ENCODE measurements at regions not wholly inside any gene's neighbourhood (a gene's known extent, or its start where the extent isn't known, plus 50 kb on each side); places are given as distances from the start of the nearest gene placed in this dataset.

DNA sequence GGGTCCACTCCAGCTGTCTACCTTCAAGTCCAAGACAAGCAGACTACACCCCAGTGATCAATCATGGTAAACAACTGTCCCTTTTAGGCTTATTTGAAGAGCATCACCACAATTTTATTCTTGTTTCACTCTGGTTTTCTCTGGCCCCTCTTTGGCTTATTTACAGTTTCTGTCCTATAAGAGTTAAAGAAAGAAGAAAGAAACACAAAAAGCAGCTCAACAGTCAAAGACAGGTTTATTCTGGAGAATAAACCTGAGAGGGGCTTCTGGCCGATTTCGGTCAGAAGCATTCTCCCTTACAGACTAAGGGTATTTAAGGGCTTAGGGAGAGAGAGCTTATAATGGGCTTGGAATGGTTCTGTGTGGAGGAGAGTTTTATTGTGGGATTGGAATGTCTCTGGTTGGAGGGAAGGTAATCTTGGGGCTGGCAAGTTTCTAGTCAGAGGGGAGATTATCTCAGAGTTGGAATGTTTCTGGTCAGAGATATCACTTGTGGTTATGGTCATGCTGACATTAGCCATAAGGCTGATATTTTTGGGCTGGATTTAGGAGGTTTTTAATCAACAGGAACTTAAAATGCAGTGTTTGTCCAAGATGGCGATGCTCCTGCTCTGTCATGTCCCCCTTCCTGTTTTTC lies 161.0 kb downstream of the URB2 start:
- Histone ChIP-seq H3K36me3 (ENCODE audit: control insufficient read depth in 4 of 4, insufficient read depth in 3 of 4, low read depth in 1 of 4, low read length in 3 of 4) (no peaks in the 10 kb centered on the region), H3K27me3 (ENCODE audit: control insufficient read depth in 4 of 4, insufficient read depth in 4 of 4, low read length in 3 of 4) (no peaks in the 10 kb centered on the region), H3K27ac (ENCODE audit: low read depth in 1 of 2, low read length in 2 of 2) (no peak overlapping the region), H3K4me1 (ENCODE audit: control insufficient read depth in 4 of 4, insufficient read depth in 4 of 4, low read length in 3 of 4) (peaks cover 0 to 2% (median 0%) of the 10 kb centered on the region in 4 donors), H3K4me3 (ENCODE audit: low read depth in 1 of 3, low read length in 3 of 3) (no peak overlapping the region), H3K9ac (ENCODE audit: low read depth in 1 of 2, low read length in 2 of 2) (no peak overlapping the region), H3K9me3 (ENCODE audit: control insufficient read depth in 4 of 4, low read length in 3 of 4) (no peaks in the 10 kb centered on the region)
- TF ChIP-seq, protein P1, sequence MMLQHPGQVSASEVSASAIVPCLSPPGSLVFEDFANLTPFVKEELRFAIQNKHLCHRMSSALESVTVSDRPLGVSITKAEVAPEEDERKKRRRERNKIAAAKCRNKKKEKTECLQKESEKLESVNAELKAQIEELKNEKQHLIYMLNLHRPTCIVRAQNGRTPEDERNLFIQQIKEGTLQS (IDR thresholded peaks at IDR 0.05): no peak
- TF ChIP-seq, protein P2, sequence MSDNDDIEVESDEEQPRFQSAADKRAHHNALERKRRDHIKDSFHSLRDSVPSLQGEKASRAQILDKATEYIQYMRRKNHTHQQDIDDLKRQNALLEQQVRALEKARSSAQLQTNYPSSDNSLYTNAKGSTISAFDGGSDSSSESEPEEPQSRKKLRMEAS (IDR thresholded peaks at IDR 0.05): no peak
- TF ChIP-seq HNF4G (IDR thresholded peaks at IDR 0.05) (no peak), FOXA1 (IDR thresholded peaks at IDR 0.05) (no peak), JUND (IDR thresholded peaks at IDR 0.05) (no peak)
- WGBS: 90% methylated on average over 3 of the region's 3 CpGs
- DNase-seq (ENCODE audit: low spot score): no peak

DNA sequence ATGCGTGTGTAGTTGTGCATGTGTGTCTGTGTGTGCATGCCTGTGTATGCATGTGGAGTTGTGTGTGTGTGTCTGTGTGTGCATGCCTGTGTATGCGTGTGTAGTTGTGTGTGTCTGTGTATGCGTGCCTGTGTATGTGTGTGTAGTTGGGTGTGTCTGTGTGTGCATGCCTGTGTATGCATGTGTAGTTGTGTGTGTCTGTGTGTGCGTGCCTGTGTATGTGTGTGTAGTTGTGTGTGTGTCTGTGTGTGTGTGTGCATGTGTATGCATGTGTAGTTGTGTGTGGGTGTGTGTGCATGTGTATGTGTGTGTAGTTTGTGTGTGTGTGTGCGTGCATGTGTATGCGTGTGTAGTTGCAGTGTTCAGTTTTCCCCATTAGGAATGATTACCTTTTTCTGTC lies 162.0 kb downstream of the URB2 start:
- no peak overlapping the region for H3K27ac ChIP-seq (ENCODE audit: low read depth in 1 of 2, low read length in 2 of 2)
- H3K4me3 ChIP-seq (ENCODE audit: low read depth in 1 of 3, low read length in 3 of 3): no peak overlapping the region
- no peak overlapping the region for H3K9ac ChIP-seq (ENCODE audit: low read depth in 1 of 2, low read length in 2 of 2)
- TF ChIP-seq GABPA (IDR thresholded peaks at IDR 0.05 in 1 of 2, conservative IDR thresholded peaks at IDR 0.05 in 1 of 2) (no peak), NR2F2 (IDR thresholded peaks at IDR 0.05) (no peak), HNF4G (IDR thresholded peaks at IDR 0.05) (no peak), HNF4A (conservative IDR thresholded peaks at IDR 0.05) (no peak), SP1 (IDR thresholded peaks at IDR 0.05) (no peak)
- TF ChIP-seq, protein P3, sequence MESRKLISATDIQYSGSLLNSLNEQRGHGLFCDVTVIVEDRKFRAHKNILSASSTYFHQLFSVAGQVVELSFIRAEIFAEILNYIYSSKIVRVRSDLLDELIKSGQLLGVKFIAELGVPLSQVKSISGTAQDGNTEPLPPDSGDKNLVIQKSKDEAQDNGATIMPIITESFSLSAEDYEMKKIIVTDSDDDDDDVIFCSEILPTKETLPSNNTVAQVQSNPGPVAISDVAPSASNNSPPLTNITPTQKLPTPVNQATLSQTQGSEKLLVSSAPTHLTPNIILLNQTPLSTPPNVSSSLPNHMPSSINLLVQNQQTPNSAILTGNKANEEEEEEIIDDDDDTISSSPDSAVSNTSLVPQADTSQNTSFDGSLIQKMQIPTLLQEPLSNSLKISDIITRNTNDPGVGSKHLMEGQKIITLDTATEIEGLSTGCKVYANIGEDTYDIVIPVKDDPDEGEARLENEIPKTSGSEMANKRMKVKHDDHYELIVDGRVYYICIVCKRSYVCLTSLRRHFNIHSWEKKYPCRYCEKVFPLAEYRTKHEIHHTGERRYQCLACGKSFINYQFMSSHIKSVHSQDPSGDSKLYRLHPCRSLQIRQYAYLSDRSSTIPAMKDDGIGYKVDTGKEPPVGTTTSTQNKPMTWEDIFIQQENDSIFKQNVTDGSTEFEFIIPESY (IDR thresholded peaks at IDR 0.05): no peak
- TF ChIP-seq, protein P1 (IDR thresholded peaks at IDR 0.05): no peak
- TF ChIP-seq, protein P4, sequence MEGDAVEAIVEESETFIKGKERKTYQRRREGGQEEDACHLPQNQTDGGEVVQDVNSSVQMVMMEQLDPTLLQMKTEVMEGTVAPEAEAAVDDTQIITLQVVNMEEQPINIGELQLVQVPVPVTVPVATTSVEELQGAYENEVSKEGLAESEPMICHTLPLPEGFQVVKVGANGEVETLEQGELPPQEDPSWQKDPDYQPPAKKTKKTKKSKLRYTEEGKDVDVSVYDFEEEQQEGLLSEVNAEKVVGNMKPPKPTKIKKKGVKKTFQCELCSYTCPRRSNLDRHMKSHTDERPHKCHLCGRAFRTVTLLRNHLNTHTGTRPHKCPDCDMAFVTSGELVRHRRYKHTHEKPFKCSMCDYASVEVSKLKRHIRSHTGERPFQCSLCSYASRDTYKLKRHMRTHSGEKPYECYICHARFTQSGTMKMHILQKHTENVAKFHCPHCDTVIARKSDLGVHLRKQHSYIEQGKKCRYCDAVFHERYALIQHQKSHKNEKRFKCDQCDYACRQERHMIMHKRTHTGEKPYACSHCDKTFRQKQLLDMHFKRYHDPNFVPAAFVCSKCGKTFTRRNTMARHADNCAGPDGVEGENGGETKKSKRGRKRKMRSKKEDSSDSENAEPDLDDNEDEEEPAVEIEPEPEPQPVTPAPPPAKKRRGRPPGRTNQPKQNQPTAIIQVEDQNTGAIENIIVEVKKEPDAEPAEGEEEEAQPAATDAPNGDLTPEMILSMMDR (IDR thresholded peaks at IDR 0.05; ENCODE audit: low read depth, low read length, missing input control): no peak
- no peaks in the 10 kb centered on the region for H3K27me3 ChIP-seq (ENCODE audit: control insufficient read depth in 4 of 4, insufficient read depth in 4 of 4, low read length in 3 of 4)
- WGBS: 91% methylated on average over 6 of the region's 6 CpGs
- H3K9me3 ChIP-seq (ENCODE audit: control insufficient read depth in 4 of 4, low read length in 3 of 4): no peaks in the 10 kb centered on the region
- no peaks in the 10 kb centered on the region for H3K36me3 ChIP-seq (ENCODE audit: control insufficient read depth in 4 of 4, insufficient read depth in 3 of 4, low read depth in 1 of 4, low read length in 3 of 4)
- H3K4me1 ChIP-seq (ENCODE audit: control insufficient read depth in 4 of 4, insufficient read depth in 4 of 4, low read length in 3 of 4): peaks cover 0 to 2% (median 0%) of the 10 kb centered on the region in 4 donors
- no peak for DNase-seq (ENCODE audit: low spot score)

Measured in liver (tissue), 8 donors.